ENCODE measurements at regions not wholly inside any gene's neighbourhood (a gene's known extent, or its start where the extent isn't known, plus 50 kb on each side); places are given as distances from the start of the nearest gene placed in this dataset. TPM values are rescaled to one million over a fixed set of nuclear protein-coding genes. Genes with fewer than 3 reads are reported as not detected.

DNA sequence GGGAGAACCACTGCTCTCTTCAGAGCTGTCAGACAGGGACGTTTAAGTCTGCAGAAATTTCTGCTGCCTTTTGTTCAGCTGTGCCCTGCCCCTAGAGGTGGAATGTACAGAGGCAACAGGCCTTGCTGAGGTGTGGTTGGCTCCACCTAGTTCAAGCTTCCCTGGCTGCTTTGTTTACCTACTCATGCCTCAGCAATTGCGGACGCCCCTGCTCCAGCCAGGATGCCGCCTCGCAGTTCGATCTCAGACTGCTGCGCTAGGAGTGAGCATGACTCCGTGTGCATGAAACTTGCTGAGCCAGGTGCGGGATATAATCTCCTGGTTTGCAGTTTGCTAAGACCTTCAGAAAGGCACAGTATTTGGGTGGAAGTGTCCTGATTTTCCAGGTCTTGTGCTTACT, 70.9 kb downstream of the MAGEB5 start:
- no peak overlapping the region for H3K27ac ChIP-seq
- H2AFZ ChIP-seq, result no peak overlapping the region
- no peak overlapping the region for H3K9ac ChIP-seq
- no peaks in the 10 kb centered on the region for H3K79me2 ChIP-seq (ENCODE audit: insufficient read depth)
- no peak overlapping the region for H3K4me2 ChIP-seq (ENCODE audit: unreplicated experiment)
- H3K36me3 ChIP-seq (ENCODE audit: low read depth), result no peaks in the 10 kb centered on the region
- no peak for DNase-seq
- H3K27me3 ChIP-seq (replicated peaks; ENCODE audit: insufficient read depth), result no peaks in the 10 kb centered on the region
- no peak overlapping the region for H3K4me3 ChIP-seq
- H3F3A ChIP-seq (ENCODE audit: insufficient read depth), result no peaks in the 10 kb centered on the region
- TF ChIP-seq EZH2phosphoT487 (IDR thresholded peaks at IDR 0.05; ENCODE audit: insufficient read depth, low read depth) (no peak), EZH2 (IDR thresholded peaks at IDR 0.05; ENCODE audit: insufficient read depth, poor library complexity, severe bottlenecking) (no peak)
- H4K20me1 ChIP-seq (ENCODE audit: insufficient read depth), result no peaks in the 10 kb centered on the region
- H3K9me2 ChIP-seq (ENCODE audit: insufficient read depth), result no peaks in the 10 kb centered on the region
- WGBS, 2 experiments (ENCODE audit: low coverage in 1 of 2, low lambda C conversion rate in 2 of 2, missing lambda C conversion rate in 2 of 2), result 60 to 80% methylated on average over 2 to 9 of the region's 9 CpGs
- H3K4me1 ChIP-seq (ENCODE audit: insufficient read depth), result no peaks in the 10 kb centered on the region
- in situ Hi-C loops (cut with MboI), result no loop called here
- no peaks in the 10 kb centered on the region for H3K9me3 ChIP-seq (ENCODE audit: low read depth)

Small RNAs in the stretch of these regions (small RNA-seq; reads per million reads assigned to genes)
- gene AC005345.1 (ENCODE audit: low read depth, low replicate concordance), result not detected
- not detected for gene RF00019 (ENCODE audit: low read depth, low replicate concordance)
- gene RNU1-142P (ENCODE audit: low read depth, low replicate concordance), result not detected

Data from GM23248 (cell line).